ENCODE measurements at regions not wholly inside any gene's neighbourhood (a gene's known extent, or its start where the extent isn't known, plus 50 kb on each side); places are given as distances from the start of the nearest gene placed in this dataset.

DNA sequence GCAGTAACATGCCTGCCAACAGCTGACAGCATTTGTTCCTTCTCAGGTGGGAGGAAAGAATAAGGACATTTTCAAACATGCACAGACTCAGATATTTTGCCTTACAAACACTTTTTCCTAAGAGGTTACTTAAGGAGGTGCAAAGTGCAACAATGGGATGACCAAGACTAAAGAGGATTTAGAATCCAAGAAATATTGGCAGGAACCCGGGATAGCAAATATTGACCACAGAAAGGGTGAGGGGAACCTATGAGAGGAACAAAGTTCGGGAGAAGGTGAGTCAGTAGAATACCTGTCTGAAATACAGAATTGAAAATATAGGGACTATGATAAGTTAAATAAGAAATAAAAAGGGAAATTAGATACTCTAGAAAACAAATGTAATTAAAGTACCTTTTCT is 321.9 kb upstream of the EMCN start:
- in situ Hi-C loops (cut with MboI; ENCODE audit: low sequenced_read_pairs) (no loop called here), dilution Hi-C loops (cut with HindIII; ENCODE audit: low sequenced_read_pairs, unreplicated experiment) (no loop called here), intact Hi-C loops (cut with micrococcal nuclease) (no loop called here)
- CTCF ChIA-PET: no interaction called here
- Histone ChIP-seq H2BK5ac (ENCODE audit: low read depth, low read length, poor library complexity, severe bottlenecking) (no peak overlapping the region), H3K4ac (ENCODE audit: low read depth, low read length) (no peak overlapping the region), H2BK120ac (ENCODE audit: low read depth, low read length) (no peak overlapping the region), H3K79me1 (ENCODE audit: low read depth in 1 of 2, low read length in 2 of 2) (no peaks in the 10 kb centered on the region), H3K9me1 (ENCODE audit: insufficient read depth, low read length) (no peaks in the 10 kb centered on the region), H3K36me3 (ENCODE audit: control insufficient read depth, insufficient read depth, low read length) (no peaks in the 10 kb centered on the region), H3K27me3 (ENCODE audit: control insufficient read depth, insufficient read depth, low read length) (no peaks in the 10 kb centered on the region), H2AK5ac (ENCODE audit: low read depth, low read length) (no peak overlapping the region), H3K9me3 (ENCODE audit: control insufficient read depth, insufficient read depth, low read length) (no peaks in the 10 kb centered on the region), H4K8ac (ENCODE audit: low read depth in 2 of 2, low read length in 2 of 2) (no peak overlapping the region), H2BK15ac (ENCODE audit: low read depth, low read length) (no peak overlapping the region), H3K56ac (ENCODE audit: extremely low read depth, insufficient read depth, low read length) (no peak overlapping the region), H3K4me1 (ENCODE audit: control insufficient read depth, insufficient read depth, low read length) (no peaks in the 10 kb centered on the region), H2AFZ (replicated peaks; ENCODE audit: low read length, poor library complexity) (no peak overlapping the region), H3K4me3 (ENCODE audit: insufficient read depth, low read depth, low read length) (no peak overlapping the region), H2BK20ac (ENCODE audit: low read depth, low read length) (no peak overlapping the region), H4K20me1 (ENCODE audit: insufficient read depth, low read length) (no peaks in the 10 kb centered on the region), H3K4me2 (ENCODE audit: low read depth, low read length) (no peak overlapping the region), H3K27ac (ENCODE audit: insufficient read depth, low read length) (no peak overlapping the region), H2AK9ac (replicated peaks; ENCODE audit: low read depth, low read length, poor library complexity) (no peak overlapping the region), H3K18ac (ENCODE audit: low read depth, low read length) (no peak overlapping the region), H4K91ac (ENCODE audit: insufficient read depth, low read depth, low read length) (no peak overlapping the region), H3K14ac (replicated peaks; ENCODE audit: low read depth, low read length) (no peak overlapping the region), H3K23ac (ENCODE audit: low read depth, low read length) (no peak overlapping the region), H3K9ac (ENCODE audit: low read depth, low read length) (no peak overlapping the region), H4K5ac (ENCODE audit: low read depth, low read length) (no peak overlapping the region)
- POLR2A ChIA-PET (ENCODE audit: unreplicated experiment): no interaction called here
- no CpG with 5 or more reads among the region's 2 CpGs for WGBS, 2 experiments (ENCODE audit: extremely low coverage in 2 of 2, insufficient read length in 1 of 2)
- no TSS peak for BruUV-seq (replicated peaks)
- TF ChIP-seq CHD1 (IDR thresholded peaks at IDR 0.05; ENCODE audit: low read depth, low read length) (no peak), NFE2L2 (IDR thresholded peaks at IDR 0.05; ENCODE audit: low read depth, low read length) (no peak), BHLHE40 (IDR thresholded peaks at IDR 0.05; ENCODE audit: low read depth, low read length) (no peak), POLR2A (IDR thresholded peaks at IDR 0.05; ENCODE audit: low read depth, low read length) (no peak), RCOR1 (IDR thresholded peaks at IDR 0.05; ENCODE audit: insufficient replicate concordance, low read length) (no peak), RFX5 (IDR thresholded peaks at IDR 0.05; ENCODE audit: low read depth, low read length) (no peak), MAZ (IDR thresholded peaks at IDR 0.05; ENCODE audit: borderline replicate concordance, low read depth, low read length) (no peak), CEBPB (IDR thresholded peaks at IDR 0.05; ENCODE audit: low read depth, low read length) (no peak)
- TF ChIP-seq, protein P1, sequence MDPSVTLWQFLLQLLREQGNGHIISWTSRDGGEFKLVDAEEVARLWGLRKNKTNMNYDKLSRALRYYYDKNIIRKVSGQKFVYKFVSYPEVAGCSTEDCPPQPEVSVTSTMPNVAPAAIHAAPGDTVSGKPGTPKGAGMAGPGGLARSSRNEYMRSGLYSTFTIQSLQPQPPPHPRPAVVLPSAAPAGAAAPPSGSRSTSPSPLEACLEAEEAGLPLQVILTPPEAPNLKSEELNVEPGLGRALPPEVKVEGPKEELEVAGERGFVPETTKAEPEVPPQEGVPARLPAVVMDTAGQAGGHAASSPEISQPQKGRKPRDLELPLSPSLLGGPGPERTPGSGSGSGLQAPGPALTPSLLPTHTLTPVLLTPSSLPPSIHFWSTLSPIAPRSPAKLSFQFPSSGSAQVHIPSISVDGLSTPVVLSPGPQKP (IDR thresholded peaks at IDR 0.05; ENCODE audit: borderline replicate concordance, low read depth, low read length): no peak
- DNase-seq (no peak), ATAC-seq (ENCODE audit: low read depth) (no peak)

Measured in IMR-90 (cell line).